Keratinocyte (primary cell): ENCODE measurements at regions not wholly inside any gene's neighbourhood (a gene's known extent, or its start where the extent isn't known, plus 50 kb on each side); places are given as distances from the start of the nearest gene placed in this dataset.

Experiments used
- CTCF ChIP-seq, 3 experiments: IDR thresholded peaks in 1 of 3; conservative IDR thresholded peaks in 1 of 3; optimal IDR thresholded peaks in 1 of 3; 2 replicates in 2 of 3; 3 replicates in 1 of 3; pipeline versions ENCODE3 to v1.5.1; 2011; ENCODE audit warnings: low read length in 3 of 3, mild to moderate bottlenecking in 3 of 3, moderate library complexity in 2 of 3, control low read depth in 1 of 3, inconsistent platforms in 1 of 3; ENCODE audit not compliant: insufficient read depth in 2 of 3; ENCODE audit errors: extremely low read depth in 1 of 3
- EZH2 ChIP-seq: IDR thresholded peaks from one replicate; pipeline ENCODE4 v1.6.1; 2012; ENCODE audit warnings: inconsistent platforms, mild to moderate bottlenecking, low read length, moderate library complexity

- no peak for TF ChIP-seq CTCF (optimal IDR thresholded peaks at IDR 0.05 in 1 of 3, IDR thresholded peaks at IDR 0.05 in 1 of 3, conservative IDR thresholded peaks at IDR 0.05 in 1 of 3; ENCODE audit: extremely low read depth in 1 of 3, insufficient read depth in 2 of 3, low read length in 3 of 3)
- TF ChIP-seq EZH2, result no peak
These were observed 1131.7 kb upstream of the EYS start for GRCh38 chr6:66838764-66839163.
